GM23338 (cell line): ENCODE measurements at regions not wholly inside any gene's neighbourhood (a gene's known extent, or its start where the extent isn't known, plus 50 kb on each side); places are given as distances from the start of the nearest gene placed in this dataset.

Source experiments
- CREB1 ChIP-seq: fragments of 250-450 bp; sonication (Bioruptor Pico); IDR thresholded peaks from 2 replicates; pipeline ENCODE4 v1.5.0; 2020; ENCODE audit warnings: low read depth, mild to moderate bottlenecking, moderate library complexity
- CTCF ChIP-seq, 2 experiments: fragments of 200-600 bp in 1 of 2; sonication (generic) in 1 of 2; conservative IDR thresholded peaks; 2 replicates each; pipeline versions ENCODE4 v1.5.1 to v1.6.1; 2016 to 2017; ENCODE audit warnings: antibody characterized with exemption in 2 of 2, low read depth in 2 of 2, mild to moderate bottlenecking in 2 of 2, moderate library complexity in 1 of 2
- ETS1 ChIP-seq: IDR thresholded peaks from 2 replicates; pipeline ENCODE4 v1.6.1; 2016; ENCODE audit warnings: antibody characterized with exemption
- EZH2 ChIP-seq: fragments of 200-600 bp; sonication (generic); IDR thresholded peaks from one replicate; pipeline ENCODE4 v1.8.0; 2017; ENCODE audit warnings: antibody characterized with exemption, mild to moderate bottlenecking, low read depth; ENCODE audit not compliant: unreplicated experiment
- EZH2phosphoT487 ChIP-seq: fragments of 200-600 bp; sonication (generic); IDR thresholded peaks from one replicate; pipeline ENCODE4 v1.8.1; 2018; ENCODE audit warnings: antibody characterized with exemption; ENCODE audit not compliant: unreplicated experiment
- JUNB ChIP-seq: IDR thresholded peaks from one replicate; pipeline ENCODE4 v1.6.1; 2016; ENCODE audit warnings: antibody characterized with exemption; ENCODE audit not compliant: unreplicated experiment
- NANOG ChIP-seq: IDR thresholded peaks from 2 replicates; pipeline ENCODE4 v1.6.1; 2016; ENCODE audit warnings: antibody characterized with exemption, borderline replicate concordance
- POLR2AphosphoS5 ChIP-seq: IDR thresholded peaks from 2 replicates; pipeline ENCODE4 v1.6.1; 2016; ENCODE audit warnings: antibody characterized with exemption, low read depth
- STAT1 ChIP-seq: IDR thresholded peaks from one replicate; pipeline ENCODE4 v1.6.1; 2016; ENCODE audit warnings: antibody characterized with exemption; ENCODE audit not compliant: unreplicated experiment
- ZNF331 ChIP-seq: fragments of 250-450 bp; sonication (Bioruptor Pico); IDR thresholded peaks from 2 replicates; pipeline ENCODE4 v1.5.0; 2020; ENCODE audit warnings: low read depth, mild to moderate bottlenecking, moderate library complexity
- TF ChIP-seq, protein P1 (sequence below): IDR thresholded peaks from one replicate; pipeline ENCODE4 v1.6.1; 2018; ENCODE audit warnings: antibody characterized with exemption; ENCODE audit not compliant: unreplicated experiment

- TF ChIP-seq CTCF (conservative IDR thresholded peaks at IDR 0.05; ENCODE audit: low read depth in 2 of 2): no peak
- no peak for TF ChIP-seq STAT1
- TF ChIP-seq, protein P1, sequence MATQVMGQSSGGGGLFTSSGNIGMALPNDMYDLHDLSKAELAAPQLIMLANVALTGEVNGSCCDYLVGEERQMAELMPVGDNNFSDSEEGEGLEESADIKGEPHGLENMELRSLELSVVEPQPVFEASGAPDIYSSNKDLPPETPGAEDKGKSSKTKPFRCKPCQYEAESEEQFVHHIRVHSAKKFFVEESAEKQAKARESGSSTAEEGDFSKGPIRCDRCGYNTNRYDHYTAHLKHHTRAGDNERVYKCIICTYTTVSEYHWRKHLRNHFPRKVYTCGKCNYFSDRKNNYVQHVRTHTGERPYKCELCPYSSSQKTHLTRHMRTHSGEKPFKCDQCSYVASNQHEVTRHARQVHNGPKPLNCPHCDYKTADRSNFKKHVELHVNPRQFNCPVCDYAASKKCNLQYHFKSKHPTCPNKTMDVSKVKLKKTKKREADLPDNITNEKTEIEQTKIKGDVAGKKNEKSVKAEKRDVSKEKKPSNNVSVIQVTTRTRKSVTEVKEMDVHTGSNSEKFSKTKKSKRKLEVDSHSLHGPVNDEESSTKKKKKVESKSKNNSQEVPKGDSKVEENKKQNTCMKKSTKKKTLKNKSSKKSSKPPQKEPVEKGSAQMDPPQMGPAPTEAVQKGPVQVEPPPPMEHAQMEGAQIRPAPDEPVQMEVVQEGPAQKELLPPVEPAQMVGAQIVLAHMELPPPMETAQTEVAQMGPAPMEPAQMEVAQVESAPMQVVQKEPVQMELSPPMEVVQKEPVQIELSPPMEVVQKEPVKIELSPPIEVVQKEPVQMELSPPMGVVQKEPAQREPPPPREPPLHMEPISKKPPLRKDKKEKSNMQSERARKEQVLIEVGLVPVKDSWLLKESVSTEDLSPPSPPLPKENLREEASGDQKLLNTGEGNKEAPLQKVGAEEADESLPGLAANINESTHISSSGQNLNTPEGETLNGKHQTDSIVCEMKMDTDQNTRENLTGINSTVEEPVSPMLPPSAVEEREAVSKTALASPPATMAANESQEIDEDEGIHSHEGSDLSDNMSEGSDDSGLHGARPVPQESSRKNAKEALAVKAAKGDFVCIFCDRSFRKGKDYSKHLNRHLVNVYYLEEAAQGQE: no peak
- no peak for TF ChIP-seq EZH2phosphoT487
- no peak for TF ChIP-seq NANOG
- no peak for TF ChIP-seq POLR2AphosphoS5
- TF ChIP-seq EZH2: no peak
- no peak for TF ChIP-seq CREB1 (CRISPR knock-in tag)
- TF ChIP-seq ETS1: no peak
- no peak for TF ChIP-seq ZNF331 (CRISPR knock-in tag)
- TF ChIP-seq JUNB: no peak
Measured at GRCh38 chr11:109089144-109089543, 332.8 kb upstream of the C11orf87 start.
